GM23248 (cell line): ENCODE measurements at regions not wholly inside any gene's neighbourhood (a gene's known extent, or its start where the extent isn't known, plus 50 kb on each side); places are given as distances from the start of the nearest gene placed in this dataset.
"Not testable (repeated sequence)": the region's sequence is repeated elsewhere in the genome, so short reads cannot be mapped to it uniquely, and the experiment has no call there.

Experiments used
- EZH2 ChIP-seq: fragments of 200-600 bp; sonication (generic); IDR thresholded peaks from 2 replicates; pipeline ENCODE4 v1.6.1; 2018; ENCODE audit warnings: antibody characterized with exemption, mild to moderate bottlenecking; ENCODE audit not compliant: insufficient read depth, poor library complexity, severe bottlenecking
- EZH2phosphoT487 ChIP-seq: fragments of 200-600 bp; sonication (generic); IDR thresholded peaks from 2 replicates; pipeline ENCODE4 v1.6.1; 2018; ENCODE audit warnings: antibody characterized with exemption, moderate library complexity, mild to moderate bottlenecking, low read depth; ENCODE audit not compliant: insufficient read depth

GRCh38 chr16:29074554-29075402, 89.9 kb downstream of the LAT start:
- TF ChIP-seq EZH2, EZH2phosphoT487: not testable (repeated sequence)
